ENCODE measurements at regions not wholly inside any gene's neighbourhood (a gene's known extent, or its start where the extent isn't known, plus 50 kb on each side); places are given as distances from the start of the nearest gene placed in this dataset.

DNA sequence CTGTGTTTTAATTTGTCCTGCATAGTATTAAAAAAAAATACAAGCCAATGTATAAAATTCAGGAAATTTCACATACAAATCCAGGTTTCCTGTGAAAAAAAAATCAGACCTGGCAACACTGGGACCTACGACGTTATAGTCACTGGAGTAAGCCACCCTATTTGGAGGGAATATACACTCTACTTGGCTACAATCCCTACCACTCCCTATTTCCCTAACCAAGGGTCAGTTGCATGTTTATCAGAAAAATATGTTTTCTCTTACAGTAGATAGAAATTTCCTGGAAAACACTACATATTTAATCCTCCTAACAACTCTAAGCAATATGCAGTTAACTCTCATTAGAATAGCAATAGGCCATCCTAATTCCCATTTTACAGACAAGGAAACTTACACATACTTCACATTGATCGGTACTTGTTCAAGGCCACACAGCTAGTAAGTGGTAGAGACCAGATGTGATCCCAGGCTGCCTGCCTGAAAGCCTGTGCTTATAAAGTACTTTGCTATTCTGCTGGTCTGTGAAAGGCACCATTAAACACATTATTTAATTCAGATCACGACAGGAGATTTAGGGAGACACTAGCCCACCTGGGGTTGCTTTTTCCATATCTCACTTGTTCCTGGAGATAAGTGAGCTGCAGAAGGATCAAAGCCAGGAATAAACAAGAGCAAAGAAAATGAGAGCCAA lies 70.8 kb downstream of the MFAP3 start (continued):
- TF ChIP-seq ZNF416 (CRISPR knock-in tag; IDR thresholded peaks at IDR 0.05) (no peak), ZNF396 (CRISPR knock-in tag; IDR thresholded peaks at IDR 0.05; ENCODE audit: borderline replicate concordance) (no peak), ZNF138 (CRISPR knock-in tag; conservative IDR thresholded peaks at IDR 0.05) (no peak)
- TF ChIP-seq, protein P1, sequence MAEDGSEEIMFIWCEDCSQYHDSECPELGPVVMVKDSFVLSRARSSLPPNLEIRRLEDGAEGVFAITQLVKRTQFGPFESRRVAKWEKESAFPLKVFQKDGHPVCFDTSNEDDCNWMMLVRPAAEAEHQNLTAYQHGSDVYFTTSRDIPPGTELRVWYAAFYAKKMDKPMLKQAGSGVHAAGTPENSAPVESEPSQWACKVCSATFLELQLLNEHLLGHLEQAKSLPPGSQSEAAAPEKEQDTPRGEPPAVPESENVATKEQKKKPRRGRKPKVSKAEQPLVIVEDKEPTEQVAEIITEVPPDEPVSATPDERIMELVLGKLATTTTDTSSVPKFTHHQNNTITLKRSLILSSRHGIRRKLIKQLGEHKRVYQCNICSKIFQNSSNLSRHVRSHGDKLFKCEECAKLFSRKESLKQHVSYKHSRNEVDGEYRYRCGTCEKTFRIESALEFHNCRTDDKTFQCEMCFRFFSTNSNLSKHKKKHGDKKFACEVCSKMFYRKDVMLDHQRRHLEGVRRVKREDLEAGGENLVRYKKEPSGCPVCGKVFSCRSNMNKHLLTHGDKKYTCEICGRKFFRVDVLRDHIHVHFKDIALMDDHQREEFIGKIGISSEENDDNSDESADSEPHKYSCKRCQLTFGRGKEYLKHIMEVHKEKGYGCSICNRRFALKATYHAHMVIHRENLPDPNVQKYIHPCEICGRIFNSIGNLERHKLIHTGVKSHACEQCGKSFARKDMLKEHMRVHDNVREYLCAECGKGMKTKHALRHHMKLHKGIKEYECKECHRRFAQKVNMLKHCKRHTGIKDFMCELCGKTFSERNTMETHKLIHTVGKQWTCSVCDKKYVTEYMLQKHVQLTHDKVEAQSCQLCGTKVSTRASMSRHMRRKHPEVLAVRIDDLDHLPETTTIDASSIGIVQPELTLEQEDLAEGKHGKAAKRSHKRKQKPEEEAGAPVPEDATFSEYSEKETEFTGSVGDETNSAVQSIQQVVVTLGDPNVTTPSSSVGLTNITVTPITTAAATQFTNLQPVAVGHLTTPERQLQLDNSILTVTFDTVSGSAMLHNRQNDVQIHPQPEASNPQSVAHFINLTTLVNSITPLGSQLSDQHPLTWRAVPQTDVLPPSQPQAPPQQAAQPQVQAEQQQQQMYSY (CRISPR knock-in tag; IDR thresholded peaks at IDR 0.05) = no peak

DNA sequence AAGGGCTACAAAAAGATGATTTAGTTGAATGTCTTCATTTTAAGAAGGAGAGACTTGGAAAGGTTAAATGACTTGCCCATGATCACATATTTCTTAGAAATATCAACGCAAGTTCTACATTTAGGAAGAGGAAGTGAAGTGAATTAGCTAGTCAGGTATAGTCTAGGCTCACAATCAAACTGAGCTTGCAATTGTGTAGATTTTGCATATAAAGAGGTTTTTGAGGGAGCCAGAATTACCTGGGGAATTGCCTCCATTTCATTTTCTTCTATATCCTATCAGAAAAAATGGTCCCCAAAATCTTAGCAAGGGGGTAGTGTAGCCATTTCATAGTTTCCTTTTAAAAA lies 71.3 kb downstream of the MFAP3 start:
- no peak overlapping the region for H3K27ac Mint-ChIP-seq
- TF ChIP-seq ZNF121 (CRISPR knock-in tag; IDR thresholded peaks at IDR 0.05) = no peak
- TF ChIP-seq, protein P2, sequence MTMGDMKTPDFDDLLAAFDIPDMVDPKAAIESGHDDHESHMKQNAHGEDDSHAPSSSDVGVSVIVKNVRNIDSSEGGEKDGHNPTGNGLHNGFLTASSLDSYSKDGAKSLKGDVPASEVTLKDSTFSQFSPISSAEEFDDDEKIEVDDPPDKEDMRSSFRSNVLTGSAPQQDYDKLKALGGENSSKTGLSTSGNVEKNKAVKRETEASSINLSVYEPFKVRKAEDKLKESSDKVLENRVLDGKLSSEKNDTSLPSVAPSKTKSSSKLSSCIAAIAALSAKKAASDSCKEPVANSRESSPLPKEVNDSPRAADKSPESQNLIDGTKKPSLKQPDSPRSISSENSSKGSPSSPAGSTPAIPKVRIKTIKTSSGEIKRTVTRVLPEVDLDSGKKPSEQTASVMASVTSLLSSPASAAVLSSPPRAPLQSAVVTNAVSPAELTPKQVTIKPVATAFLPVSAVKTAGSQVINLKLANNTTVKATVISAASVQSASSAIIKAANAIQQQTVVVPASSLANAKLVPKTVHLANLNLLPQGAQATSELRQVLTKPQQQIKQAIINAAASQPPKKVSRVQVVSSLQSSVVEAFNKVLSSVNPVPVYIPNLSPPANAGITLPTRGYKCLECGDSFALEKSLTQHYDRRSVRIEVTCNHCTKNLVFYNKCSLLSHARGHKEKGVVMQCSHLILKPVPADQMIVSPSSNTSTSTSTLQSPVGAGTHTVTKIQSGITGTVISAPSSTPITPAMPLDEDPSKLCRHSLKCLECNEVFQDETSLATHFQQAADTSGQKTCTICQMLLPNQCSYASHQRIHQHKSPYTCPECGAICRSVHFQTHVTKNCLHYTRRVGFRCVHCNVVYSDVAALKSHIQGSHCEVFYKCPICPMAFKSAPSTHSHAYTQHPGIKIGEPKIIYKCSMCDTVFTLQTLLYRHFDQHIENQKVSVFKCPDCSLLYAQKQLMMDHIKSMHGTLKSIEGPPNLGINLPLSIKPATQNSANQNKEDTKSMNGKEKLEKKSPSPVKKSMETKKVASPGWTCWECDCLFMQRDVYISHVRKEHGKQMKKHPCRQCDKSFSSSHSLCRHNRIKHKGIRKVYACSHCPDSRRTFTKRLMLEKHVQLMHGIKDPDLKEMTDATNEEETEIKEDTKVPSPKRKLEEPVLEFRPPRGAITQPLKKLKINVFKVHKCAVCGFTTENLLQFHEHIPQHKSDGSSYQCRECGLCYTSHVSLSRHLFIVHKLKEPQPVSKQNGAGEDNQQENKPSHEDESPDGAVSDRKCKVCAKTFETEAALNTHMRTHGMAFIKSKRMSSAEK (CRISPR knock-in tag; IDR thresholded peaks at IDR 0.05; ENCODE audit: borderline replicate concordance) = no peak
- no peak for TF ChIP-seq GTF2I (CRISPR knock-in tag; conservative IDR thresholded peaks at IDR 0.05)
- no peak for TF ChIP-seq JUN (CRISPR knock-in tag; IDR thresholded peaks at IDR 0.05)
- TF ChIP-seq EMX1 (CRISPR knock-in tag; IDR thresholded peaks at IDR 0.05) = no peak
- no peak for TF ChIP-seq NFATC4 (CRISPR knock-in tag; IDR thresholded peaks at IDR 0.05)
- no peak for TF ChIP-seq GABPB1 (CRISPR knock-in tag; IDR thresholded peaks at IDR 0.05)
- no peak for TF ChIP-seq MYBL2 (CRISPR knock-in tag; IDR thresholded peaks at IDR 0.05)
- TF ChIP-seq CREB1 (CRISPR knock-in tag; IDR thresholded peaks at IDR 0.05) = no peak
- no peaks in the 10 kb centered on the region for H3K36me3 Mint-ChIP-seq
- ChIA-PET CTCF (interaction anchor here (1.4 to 3.2 kb wide), 5 partner anchors 13 to 295 kb away, joined by 4 to 20 read pairs (median 7); no protein-coding TSS in a partner anchor), POLR2A (interaction anchor here (0.5 kb wide), 1 partner anchor 35 kb away, joined by 3 read pairs; no protein-coding TSS in a partner anchor)
- no peak overlapping the region for H3K4me3 Mint-ChIP-seq
- peaks cover 55% of the 10 kb centered on the region for H3K4me1 Mint-ChIP-seq
- H3K27me3 Mint-ChIP-seq (ENCODE audit: low read depth) = peaks cover 2% of the 10 kb centered on the region; the same call in 1 of the 2 replicates
- DNase-seq (ENCODE audit: low spot score) = no peak
- H3K9me3 Mint-ChIP-seq = peaks cover 3% of the 10 kb centered on the region; the same call in 1 of the 2 replicates
- ATAC-seq = no peak

DNA sequence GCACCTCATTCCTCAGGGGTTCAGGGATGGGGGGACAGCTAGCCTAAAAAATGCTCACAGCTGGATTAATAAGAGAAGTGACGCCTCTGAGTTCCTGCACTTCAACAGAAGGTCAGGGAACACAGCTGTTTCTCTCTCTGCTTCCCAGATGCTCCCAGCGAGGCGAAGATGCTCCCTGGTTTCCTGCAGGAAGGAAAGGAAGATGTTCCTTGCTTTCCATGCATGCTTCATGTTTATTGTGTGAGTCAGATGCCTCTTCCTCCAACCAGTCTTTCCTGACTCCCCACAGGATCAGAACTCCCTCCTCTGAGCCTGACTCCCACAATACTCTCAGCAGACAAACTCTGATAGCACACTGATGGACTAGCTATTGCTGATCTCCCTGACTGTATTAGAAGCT lies 71.9 kb downstream of the MFAP3 start:
- Mint-ChIP-seq H3K36me3 (no peaks in the 10 kb centered on the region), H3K9me3 (no peaks in the 10 kb centered on the region), H3K4me3 (no peak overlapping the region), H3K27ac (no peak overlapping the region), H3K4me1 (peaks cover 55% of the 10 kb centered on the region), H3K27me3 (ENCODE audit: low read depth) (peaks cover 2% of the 10 kb centered on the region; the same call in 1 of the 2 replicates)
- ChIA-PET POLR2A (no interaction called here), CTCF (interaction anchor here (1.4 to 3.2 kb wide), 6 partner anchors 13 to 294 kb away, joined by 4 to 20 read pairs (median 6); no protein-coding TSS in a partner anchor)
- 0 out of 2 replicates have a peak, but pooled peaks have one; percentile 26 for TF ChIP-seq NR3C1 (CRISPR knock-in tag; conservative IDR thresholded peaks at IDR 0.05; ENCODE audit: low read depth)
- TF ChIP-seq NR1H2 (CRISPR knock-in tag; IDR thresholded peaks at IDR 0.05) = no peak
- TF ChIP-seq, protein P3, sequence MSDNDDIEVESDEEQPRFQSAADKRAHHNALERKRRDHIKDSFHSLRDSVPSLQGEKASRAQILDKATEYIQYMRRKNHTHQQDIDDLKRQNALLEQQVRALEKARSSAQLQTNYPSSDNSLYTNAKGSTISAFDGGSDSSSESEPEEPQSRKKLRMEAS (CRISPR knock-in tag; IDR thresholded peaks at IDR 0.05) = no peak
- TF ChIP-seq, protein P4, sequence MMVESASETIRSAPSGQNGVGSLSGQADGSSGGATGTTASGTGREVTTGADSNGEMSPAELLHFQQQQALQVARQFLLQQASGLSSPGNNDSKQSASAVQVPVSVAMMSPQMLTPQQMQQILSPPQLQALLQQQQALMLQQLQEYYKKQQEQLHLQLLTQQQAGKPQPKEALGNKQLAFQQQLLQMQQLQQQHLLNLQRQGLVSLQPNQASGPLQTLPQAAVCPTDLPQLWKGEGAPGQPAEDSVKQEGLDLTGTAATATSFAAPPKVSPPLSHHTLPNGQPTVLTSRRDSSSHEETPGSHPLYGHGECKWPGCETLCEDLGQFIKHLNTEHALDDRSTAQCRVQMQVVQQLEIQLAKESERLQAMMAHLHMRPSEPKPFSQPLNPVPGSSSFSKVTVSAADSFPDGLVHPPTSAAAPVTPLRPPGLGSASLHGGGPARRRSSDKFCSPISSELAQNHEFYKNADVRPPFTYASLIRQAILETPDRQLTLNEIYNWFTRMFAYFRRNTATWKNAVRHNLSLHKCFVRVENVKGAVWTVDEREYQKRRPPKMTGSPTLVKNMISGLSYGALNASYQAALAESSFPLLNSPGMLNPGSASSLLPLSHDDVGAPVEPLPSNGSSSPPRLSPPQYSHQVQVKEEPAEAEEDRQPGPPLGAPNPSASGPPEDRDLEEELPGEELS (CRISPR knock-in tag; IDR thresholded peaks at IDR 0.05) = no peak
- TF ChIP-seq ZNF671 (CRISPR knock-in tag; IDR thresholded peaks at IDR 0.05) = no peak
- TF ChIP-seq, protein P5, sequence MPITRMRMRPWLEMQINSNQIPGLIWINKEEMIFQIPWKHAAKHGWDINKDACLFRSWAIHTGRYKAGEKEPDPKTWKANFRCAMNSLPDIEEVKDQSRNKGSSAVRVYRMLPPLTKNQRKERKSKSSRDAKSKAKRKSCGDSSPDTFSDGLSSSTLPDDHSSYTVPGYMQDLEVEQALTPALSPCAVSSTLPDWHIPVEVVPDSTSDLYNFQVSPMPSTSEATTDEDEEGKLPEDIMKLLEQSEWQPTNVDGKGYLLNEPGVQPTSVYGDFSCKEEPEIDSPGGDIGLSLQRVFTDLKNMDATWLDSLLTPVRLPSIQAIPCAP (CRISPR knock-in tag; IDR thresholded peaks at IDR 0.05) = no peak
- TF ChIP-seq SMAD3 (CRISPR knock-in tag; IDR thresholded peaks at IDR 0.05; ENCODE audit: borderline replicate concordance) = no peak
- TF ChIP-seq FOXP1 (CRISPR knock-in tag; IDR thresholded peaks at IDR 0.05; ENCODE audit: borderline replicate concordance) = no peak
- ATAC-seq = no peak
- DNase-seq (ENCODE audit: low spot score) = no peak
